ENCODE measurements at regions not wholly inside any gene's neighbourhood (a gene's known extent, or its start where the extent isn't known, plus 50 kb on each side); places are given as distances from the start of the nearest gene placed in this dataset.

- DNase-seq, result no peak
Measured at GRCh38 chr1:87512431-87512830, 183.8 kb downstream of the LMO4 start.

GRCh38 chr1:87513255-87513654, 184.6 kb downstream of the LMO4 start:
- DNase-seq, result no peak

DNA sequence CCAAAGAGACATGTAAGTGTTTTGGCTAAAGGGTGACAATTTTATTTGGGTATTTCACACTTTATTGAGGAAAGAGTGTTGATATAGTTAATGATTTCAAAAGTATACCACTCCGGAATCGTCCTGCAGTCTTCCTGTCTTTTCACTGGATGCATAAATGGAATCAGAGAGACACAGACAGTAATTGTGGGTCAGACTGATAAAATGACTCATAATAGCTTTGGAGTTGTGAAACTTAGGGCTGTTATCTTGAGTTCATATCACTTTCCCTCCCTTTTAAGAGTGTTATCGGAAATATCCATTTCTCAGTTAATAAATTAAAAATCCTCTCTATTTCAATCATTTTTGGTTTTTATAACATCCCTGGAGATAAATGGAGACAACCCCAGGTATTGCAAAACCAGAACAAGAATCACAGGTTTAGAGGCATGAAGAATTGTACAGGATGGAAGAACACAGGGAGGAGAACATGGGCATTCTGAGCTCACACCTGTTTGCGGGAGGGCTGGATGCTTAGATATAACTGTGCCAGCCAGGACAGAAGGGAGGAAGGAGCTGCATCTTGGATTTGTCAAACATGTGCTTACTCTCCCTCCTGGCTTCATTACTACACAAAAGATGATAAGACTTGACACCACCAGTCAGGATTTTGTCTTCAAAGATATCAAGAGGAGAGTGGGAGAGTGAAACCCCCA, 185.4 kb downstream of the LMO4 start:
- no peak for DNase-seq

- no peak for DNase-seq
Measured at GRCh38 chr1:87515781-87516180, 187.1 kb downstream of the LMO4 start.

DNA sequence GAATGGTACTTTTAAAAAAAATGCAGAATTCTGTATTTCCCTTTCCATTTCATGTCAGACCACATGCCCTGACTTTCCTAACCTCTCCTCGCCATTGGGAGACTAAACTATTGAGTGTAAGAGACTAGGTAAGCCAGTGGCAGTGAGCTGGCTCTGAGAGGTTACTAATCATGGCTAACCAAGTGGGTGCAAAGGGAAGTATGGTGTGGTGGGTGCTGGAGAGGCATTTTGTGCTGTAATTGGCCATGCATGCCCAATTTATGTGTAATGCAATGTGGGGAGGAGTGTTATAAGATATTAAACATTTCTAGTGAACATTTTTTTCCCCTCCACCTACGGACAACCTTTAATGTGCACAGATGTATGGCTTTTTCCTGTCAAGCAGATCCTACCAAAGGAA, 190.1 kb downstream of the LMO4 start:
- no peak for DNase-seq

DNA sequence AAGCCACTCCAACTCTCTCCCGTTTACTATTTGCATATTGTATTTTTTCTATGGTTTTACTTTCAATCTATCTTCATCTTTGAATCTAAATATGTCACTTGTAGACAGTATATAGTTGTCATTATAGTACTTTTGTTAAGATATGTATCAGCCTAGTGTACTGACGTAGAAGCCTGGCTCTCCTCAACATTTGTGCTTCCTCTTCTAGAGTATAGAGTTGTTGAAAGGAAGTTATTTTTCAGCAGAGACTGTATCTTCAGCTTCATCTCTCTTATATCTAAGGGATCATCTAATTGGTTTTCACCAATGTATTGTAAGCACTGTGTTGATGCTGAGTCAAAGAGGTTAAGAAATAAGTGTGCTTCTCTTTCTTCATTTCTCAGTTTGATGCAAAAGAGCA, 192.8 kb downstream of the LMO4 start:
- DNase-seq, result no peak

DNA sequence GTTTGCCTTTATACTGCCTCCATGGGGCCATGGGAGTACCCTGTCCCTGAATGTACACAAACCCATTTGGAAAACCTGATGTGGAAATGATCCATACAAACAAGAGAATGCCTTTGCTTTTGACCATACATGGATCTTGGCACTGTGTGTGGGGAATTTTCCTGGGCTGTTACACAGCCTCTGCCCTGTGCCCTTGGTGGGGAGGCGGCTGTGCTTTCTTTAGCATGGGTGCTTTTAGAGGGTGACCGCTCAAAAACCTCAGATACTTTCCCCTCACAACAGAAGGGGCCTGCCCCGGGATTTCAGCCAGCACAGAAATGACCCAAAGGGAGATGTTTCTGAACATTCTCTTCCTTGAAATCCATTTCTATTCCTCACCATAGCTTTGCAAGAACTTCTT, 194.8 kb downstream of the LMO4 start:
- no peak for DNase-seq

GRCh38 chr1:87524021-87524754, 195.5 kb downstream of the LMO4 start:
- DNase-seq, result no peak

DNA sequence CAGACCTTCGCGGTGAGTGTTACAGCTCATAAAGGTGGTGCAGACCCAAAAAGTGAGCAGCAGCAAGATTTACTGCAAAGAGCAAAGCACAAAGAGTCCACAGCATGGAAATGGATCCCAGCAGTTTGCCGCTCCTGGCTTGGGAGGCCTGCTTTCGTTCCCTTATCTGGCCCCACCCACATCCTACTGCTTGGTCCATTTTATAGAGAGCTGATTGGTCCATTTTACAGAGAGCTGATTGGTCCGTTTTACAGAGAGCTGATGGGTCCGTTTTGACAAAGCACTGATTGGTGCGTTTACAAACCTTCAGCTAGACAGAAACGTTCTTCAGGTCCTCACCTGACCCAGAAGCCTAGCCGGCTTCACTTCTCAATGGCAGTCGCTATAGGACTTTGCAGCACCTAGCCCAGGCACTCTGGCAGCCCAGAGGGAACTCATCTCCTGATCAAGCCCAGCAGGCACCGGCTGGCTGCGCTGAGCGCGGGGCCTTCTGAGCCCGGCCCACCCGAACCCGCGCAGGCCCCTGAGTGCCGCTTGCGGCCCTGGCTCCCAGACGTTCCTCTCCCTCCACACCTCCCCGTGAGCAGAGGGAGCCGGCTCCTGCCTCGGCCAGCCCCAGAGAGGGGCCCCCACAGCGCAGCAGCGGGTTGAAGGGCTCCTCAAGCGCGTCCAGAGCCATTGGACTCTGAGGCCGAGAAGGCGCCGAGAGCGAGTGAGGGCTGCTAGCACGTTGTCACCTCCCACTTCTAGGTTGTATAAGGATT, 200.3 kb downstream of the LMO4 start:
- DNase-seq, result no peak

- DNase-seq, result no peak
Measured at GRCh38 chr1:87530042-87530807, 201.5 kb downstream of the LMO4 start.

DNA sequence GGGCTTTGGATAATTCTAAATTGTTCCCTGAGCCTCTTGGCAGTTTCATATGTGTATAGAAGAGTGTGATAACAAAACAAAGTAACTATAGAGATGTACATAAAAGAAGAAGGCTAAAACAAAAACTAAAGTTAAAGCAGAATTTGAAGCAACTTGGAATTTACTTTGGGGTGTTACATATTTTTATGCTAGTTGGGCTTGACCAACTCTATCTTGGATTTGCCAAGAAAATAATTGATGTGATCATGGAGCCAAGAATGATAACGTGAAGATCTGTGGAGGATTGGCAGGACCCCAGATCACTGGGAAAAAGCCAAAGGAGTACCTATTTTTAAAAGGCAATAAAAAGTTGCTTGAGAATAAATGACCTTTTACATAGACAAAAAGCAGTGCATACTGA, 206.9 kb downstream of the LMO4 start:
- DNase-seq, result no peak

DNA sequence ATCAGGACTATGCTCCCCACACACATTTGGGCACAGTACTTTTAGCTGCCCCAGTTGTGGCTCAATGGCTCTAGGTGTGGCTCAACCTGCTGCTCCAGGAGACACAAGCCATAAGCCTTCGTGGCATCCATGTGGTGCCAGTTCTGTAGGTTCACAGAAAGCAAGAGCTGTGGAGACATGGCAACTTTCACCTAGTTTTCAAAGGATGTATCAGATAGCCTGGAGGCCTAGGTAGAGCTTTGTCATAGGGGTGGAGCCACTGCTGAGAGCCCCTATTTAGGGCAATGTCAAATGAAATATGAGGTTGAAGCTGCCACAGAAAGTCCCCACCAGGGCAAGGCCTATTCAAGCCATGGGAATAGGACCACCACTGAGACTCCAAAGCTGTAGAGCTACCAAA, 210.5 kb downstream of the LMO4 start:
- no peak for DNase-seq

DNA sequence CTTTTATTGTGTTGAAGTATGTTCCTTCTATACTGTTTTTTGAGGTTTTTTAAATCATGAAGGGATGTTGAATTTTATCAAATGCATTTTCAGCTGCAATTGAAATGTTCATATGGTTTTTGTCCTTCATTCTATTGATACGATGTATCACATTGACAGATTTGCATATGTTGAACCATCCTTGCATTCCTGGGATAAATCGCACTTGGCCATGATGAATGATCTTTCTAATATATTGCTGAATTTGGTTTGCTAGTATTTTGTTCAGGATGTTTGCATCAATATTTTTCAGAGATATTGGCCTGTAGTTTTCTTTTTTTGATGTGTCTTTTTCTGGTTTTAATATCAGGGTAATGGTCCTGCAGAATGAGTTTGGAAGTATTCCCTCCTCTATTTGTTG, 214.0 kb downstream of the LMO4 start:
- DNase-seq, result no peak

DNA sequence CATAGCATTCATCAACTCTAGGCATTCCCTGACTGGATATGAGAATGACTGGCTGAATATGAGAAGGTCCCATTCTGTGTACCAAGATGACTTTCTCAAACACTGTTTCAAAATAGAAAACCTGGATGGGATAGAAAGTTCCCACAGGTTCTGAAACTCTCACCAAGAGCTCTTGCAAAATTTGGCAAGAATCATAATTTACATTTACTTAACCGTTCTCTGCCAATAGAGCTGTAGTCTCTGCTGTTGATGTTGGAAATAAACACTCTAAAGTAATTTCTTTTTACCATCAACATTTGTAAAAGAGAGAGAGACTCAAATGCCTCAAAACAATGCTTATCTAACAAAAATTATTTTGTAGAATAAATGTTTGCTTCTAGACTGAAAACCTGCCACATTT, 221.1 kb downstream of the LMO4 start:
- DNase-seq, result no peak

DNA sequence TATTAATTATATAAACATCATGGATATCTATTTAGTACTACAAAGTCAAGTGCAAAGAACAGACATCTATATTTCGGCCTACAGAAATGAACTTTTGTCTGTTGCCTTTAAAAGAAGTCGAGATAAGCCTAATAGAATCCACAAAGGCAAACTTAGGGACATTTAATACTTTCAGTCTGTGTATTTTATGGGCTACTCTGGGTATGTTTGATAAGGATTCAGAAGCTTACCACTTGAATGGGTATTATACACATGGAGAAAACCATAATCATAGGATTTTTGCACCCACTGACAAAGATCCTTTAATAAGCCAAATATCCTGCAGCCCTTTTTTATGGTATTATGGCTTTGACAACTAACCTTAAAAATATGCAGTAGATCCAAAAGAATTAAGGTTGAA, 224.8 kb downstream of the LMO4 start:
- DNase-seq, result no peak

DNA sequence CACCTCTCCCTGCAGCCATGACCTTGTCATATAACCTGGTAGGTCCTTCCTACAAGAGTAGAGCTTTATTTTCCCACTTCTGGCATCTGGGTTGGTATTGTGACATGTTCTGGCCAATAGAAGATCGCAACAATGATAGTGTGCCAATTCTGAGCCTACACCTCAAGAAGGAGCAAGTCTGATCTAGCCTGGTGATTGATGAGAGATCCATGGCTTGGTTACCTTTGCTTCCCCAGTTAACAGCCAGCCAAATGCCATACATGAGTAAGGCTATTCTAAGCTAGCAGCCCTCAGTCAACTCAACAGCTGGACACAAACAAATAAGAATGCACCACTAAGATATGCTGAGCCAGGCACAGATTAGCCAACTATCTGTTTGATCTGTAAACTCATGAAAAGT, 226.7 kb downstream of the LMO4 start:
- no peak for DNase-seq

DNA sequence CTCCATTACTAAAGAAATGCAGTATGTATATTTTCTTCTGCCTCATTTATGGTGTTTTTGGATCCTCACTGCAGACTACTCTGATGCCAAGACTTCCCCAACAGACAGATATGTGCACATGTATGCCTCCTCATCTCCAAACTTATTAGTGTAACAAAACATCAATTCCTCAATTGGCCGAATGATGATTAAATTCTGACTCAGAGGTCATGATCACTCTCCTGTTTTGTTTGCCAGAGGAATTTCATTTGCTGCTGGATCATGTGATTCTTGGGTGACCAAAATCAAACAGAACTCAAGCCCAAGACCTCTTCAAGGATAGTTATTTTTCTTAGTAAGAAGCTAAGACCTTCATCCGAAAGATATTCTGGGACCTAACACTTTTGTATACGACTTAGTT, 227.6 kb downstream of the LMO4 start:
- DNase-seq, result no peak

GRCh38 chr1:87558921-87559320, 230.2 kb downstream of the LMO4 start:
- DNase-seq, result no peak

DNA sequence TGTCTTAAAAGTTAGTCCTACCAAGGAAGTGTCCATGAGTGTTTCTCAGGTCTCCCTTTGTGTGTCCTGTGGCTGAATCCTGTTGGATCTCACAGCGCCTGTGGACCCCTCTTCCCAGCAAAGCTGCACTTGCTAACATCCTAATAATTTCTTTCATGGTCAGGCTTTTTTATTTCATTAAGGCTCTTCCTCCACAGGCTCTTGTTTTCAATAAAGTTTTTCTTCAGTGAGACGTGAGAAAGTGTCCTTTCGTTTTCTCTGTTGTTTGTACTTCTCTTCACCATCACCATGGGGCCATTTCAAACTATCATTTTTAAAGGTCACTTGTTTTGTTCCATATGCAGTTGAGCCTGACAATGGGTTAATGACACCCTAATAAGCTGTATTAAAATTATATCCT, 231.5 kb downstream of the LMO4 start:
- no peak for DNase-seq

GRCh38 chr1:87560601-87561360, 232.1 kb downstream of the LMO4 start:
- no peak for DNase-seq

- no peak for DNase-seq
Measured at GRCh38 chr1:87563211-87563610, 234.5 kb downstream of the LMO4 start.

- DNase-seq, result no peak
Measured at GRCh38 chr1:87565861-87566260, 237.2 kb downstream of the LMO4 start.

- no peak for DNase-seq
Measured at GRCh38 chr1:87568005-87568404, 239.3 kb downstream of the LMO4 start.
